ENCODE measurements at regions not wholly inside any gene's neighbourhood (a gene's known extent, or its start where the extent isn't known, plus 50 kb on each side); places are given as distances from the start of the nearest gene placed in this dataset.
A peak's percentile ranks its signal among the peaks of the same experiment; 100 is the strongest.
"Not testable (repeated sequence)": the region's sequence is repeated elsewhere in the genome, so short reads cannot be mapped to it uniquely, and the experiment has no call there.

DNA sequence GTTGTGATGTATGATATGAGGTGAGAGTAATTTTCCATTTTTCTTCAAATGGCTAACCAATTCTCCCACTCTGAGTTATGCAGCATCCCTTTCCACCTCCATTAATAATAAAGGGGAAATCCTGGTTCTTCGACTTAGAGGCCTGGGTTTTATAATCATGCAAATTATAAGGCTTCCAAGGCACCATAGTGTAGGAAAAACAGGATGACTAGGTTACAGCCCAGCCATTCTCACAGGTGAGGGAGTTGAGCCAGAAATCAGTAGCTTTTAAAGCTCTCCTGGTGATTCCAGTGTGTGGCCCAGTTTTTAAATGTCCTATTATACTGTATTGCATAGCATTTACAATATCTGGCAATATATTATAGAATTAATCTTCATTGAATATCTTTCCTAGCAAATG, 203.1 kb downstream of the ARHGEF9 start:
- Histone ChIP-seq H3K9me3 (ENCODE audit: control insufficient read depth in 2 of 3, low read length in 3 of 3) (no peaks in the 10 kb centered on the region), H3K36me3 (ENCODE audit: control insufficient read depth in 2 of 3, insufficient read depth in 3 of 3, low read length in 3 of 3) (no peaks in the 10 kb centered on the region), H3K4me1 (ENCODE audit: control insufficient read depth in 2 of 2, insufficient read depth in 2 of 2, low read length in 2 of 2) (no peaks in the 10 kb centered on the region), H3K27me3 (ENCODE audit: control insufficient read depth in 2 of 2, insufficient read depth in 2 of 2, low read length in 2 of 2) (no peaks in the 10 kb centered on the region), H3K27ac (ENCODE audit: low read depth, low read length) (no peak overlapping the region), H3K4me3 (ENCODE audit: low read length) (no peak overlapping the region)
- ChIA-PET CTCF (no interaction called here), POLR2A (no interaction called here)
- no peak for ATAC-seq
- no peak for DNase-seq
- no peaks in the 10 kb centered on the region for H3K27me3 Mint-ChIP-seq
- H3K9me3 Mint-ChIP-seq = peaks cover 0 to 11% (median 0%) of the 10 kb centered on the region in 11 donors
- peaks cover 0 to 11% (median 0%) of the 10 kb centered on the region in 7 donors for H3K4me1 Mint-ChIP-seq
- no peak overlapping the region for H3K4me3 Mint-ChIP-seq
- H3K27ac Mint-ChIP-seq = no peak overlapping the region
- H3K36me3 Mint-ChIP-seq = no peaks in the 10 kb centered on the region
- intact Hi-C loops (cut with micrococcal nuclease) = no loop called here

DNA sequence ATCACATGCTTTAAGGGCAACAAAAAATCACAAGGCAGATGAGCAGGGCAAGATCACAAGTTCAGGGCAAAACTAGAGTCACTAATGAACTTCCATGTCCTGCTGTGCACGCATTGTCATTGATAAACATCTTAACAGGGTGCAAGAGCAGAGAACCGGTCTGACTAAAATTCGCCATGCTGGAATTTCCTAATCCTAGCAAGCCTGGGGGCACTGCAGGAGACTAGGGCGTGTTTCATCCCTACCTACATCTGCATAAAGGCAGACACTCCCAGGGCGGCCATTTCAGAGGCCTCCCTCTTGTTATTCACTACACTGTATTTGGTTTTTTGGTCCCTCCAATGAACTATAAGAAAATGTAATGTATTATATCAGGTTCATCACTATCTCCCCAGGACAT, 203.6 kb downstream of the ARHGEF9 start:
- Mint-ChIP-seq H3K27ac (no peak overlapping the region), H3K4me1 (peaks cover 0 to 11% (median 0%) of the 10 kb centered on the region in 7 donors), H3K9me3 (peaks cover 0 to 11% (median 0%) of the 10 kb centered on the region in 11 donors), H3K36me3 (no peaks in the 10 kb centered on the region), H3K27me3 (no peaks in the 10 kb centered on the region), H3K4me3 (no peak overlapping the region)
- Histone ChIP-seq H3K4me3 (ENCODE audit: low read length) (no peak overlapping the region), H3K9me3 (ENCODE audit: control insufficient read depth in 2 of 3, low read length in 3 of 3) (no peaks in the 10 kb centered on the region), H3K4me1 (ENCODE audit: control insufficient read depth in 2 of 2, insufficient read depth in 2 of 2, low read length in 2 of 2) (no peaks in the 10 kb centered on the region), H3K27me3 (ENCODE audit: control insufficient read depth in 2 of 2, insufficient read depth in 2 of 2, low read length in 2 of 2) (no peaks in the 10 kb centered on the region), H3K36me3 (ENCODE audit: control insufficient read depth in 2 of 3, insufficient read depth in 3 of 3, low read length in 3 of 3) (no peaks in the 10 kb centered on the region), H3K27ac (ENCODE audit: low read depth, low read length) (no peak overlapping the region)
- DNase-seq (no peak), ATAC-seq (no peak)
- POLR2A ChIA-PET = no interaction called here
- intact Hi-C loops (cut with micrococcal nuclease) = no loop called here
- CTCF ChIA-PET = no interaction called here

DNA sequence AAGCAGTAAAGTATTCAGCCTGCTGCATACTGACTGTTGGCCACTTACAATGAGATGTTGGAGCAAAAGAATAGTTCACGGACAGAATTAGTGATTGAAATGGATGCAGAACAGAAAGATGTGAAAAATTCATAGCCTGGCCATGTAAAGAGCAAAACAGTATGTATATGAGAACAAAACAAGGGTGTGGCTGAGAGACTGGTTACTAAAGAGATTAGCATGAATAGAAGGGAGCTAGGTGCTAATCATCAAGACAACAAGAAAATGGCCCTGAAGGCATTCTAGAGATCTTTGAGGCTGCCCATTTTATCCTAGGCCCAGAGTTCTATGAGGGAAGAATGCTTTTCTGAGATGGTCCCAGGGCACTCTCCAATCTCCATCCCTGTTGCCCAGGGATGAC, 208.5 kb downstream of the ARHGEF9 start:
- ChIA-PET CTCF (no interaction called here), POLR2A (no interaction called here)
- no peak overlapping the region for H3K27ac ChIP-seq (ENCODE audit: low read depth, low read length)

DNA sequence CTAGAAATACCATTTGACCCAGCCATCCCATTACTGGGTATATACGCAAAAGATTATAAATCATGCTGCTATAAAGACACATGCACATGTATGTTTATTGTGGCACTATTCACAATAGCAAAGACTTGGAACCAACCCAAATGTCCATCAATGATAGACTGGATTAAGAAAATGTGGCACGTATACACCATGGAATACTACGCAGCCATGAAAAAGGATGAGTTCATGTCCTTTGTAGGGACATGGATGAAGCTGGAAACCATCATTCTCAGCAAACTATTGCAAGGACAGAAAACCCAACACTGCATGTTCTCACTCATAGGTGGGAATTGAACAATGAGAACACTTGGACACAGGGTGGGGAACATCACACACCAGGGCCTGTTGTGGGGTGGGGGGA, 209.3 kb downstream of the ARHGEF9 start:
- H3K9me3 Mint-ChIP-seq; H3K27ac Mint-ChIP-seq; POLR2A ChIA-PET; H3K27me3 ChIP-seq (ENCODE audit: control insufficient read depth in 2 of 2, insufficient read depth in 2 of 2, low read length in 2 of 2); H3K4me1 ChIP-seq (ENCODE audit: control insufficient read depth in 2 of 2, insufficient read depth in 2 of 2, low read length in 2 of 2); H3K27ac ChIP-seq (ENCODE audit: low read depth, low read length); H3K9me3 ChIP-seq (ENCODE audit: control insufficient read depth in 2 of 3, low read length in 3 of 3); intact Hi-C loops (cut with micrococcal nuclease); H3K4me3 ChIP-seq (ENCODE audit: low read length); H3K27me3 Mint-ChIP-seq; CTCF ChIA-PET; ATAC-seq; H3K36me3 ChIP-seq (ENCODE audit: control insufficient read depth in 2 of 3, insufficient read depth in 3 of 3, low read length in 3 of 3); H3K4me3 Mint-ChIP-seq; H3K36me3 Mint-ChIP-seq; DNase-seq: not testable (repeated sequence)
- peaks cover 0 to 11% (median 0%) of the 10 kb centered on the region in 7 donors for H3K4me1 Mint-ChIP-seq

More for the DNA sequence above, 208.5 kb downstream of the ARHGEF9 start:
- ATAC-seq (no peak), DNase-seq (no peak)
- Mint-ChIP-seq H3K4me3 (no peak overlapping the region), H3K36me3 (no peaks in the 10 kb centered on the region), H3K9me3 (peaks cover 0 to 11% (median 0%) of the 10 kb centered on the region in 11 donors), H3K27me3 (no peaks in the 10 kb centered on the region), H3K4me1 (peaks cover 0 to 11% (median 0%) of the 10 kb centered on the region in 7 donors), H3K27ac (no peak overlapping the region)
- no peaks in the 10 kb centered on the region for H3K9me3 ChIP-seq (ENCODE audit: control insufficient read depth in 2 of 3, low read length in 3 of 3)
- H3K4me1 ChIP-seq (ENCODE audit: control insufficient read depth in 2 of 2, insufficient read depth in 2 of 2, low read length in 2 of 2) = no peaks in the 10 kb centered on the region
- H3K27me3 ChIP-seq (ENCODE audit: control insufficient read depth in 2 of 2, insufficient read depth in 2 of 2, low read length in 2 of 2) = no peaks in the 10 kb centered on the region
- intact Hi-C loops (cut with micrococcal nuclease) = no loop called here
- H3K36me3 ChIP-seq (ENCODE audit: control insufficient read depth in 2 of 3, insufficient read depth in 3 of 3, low read length in 3 of 3) = no peaks in the 10 kb centered on the region
- H3K4me3 ChIP-seq (ENCODE audit: low read length) = no peak overlapping the region

DNA sequence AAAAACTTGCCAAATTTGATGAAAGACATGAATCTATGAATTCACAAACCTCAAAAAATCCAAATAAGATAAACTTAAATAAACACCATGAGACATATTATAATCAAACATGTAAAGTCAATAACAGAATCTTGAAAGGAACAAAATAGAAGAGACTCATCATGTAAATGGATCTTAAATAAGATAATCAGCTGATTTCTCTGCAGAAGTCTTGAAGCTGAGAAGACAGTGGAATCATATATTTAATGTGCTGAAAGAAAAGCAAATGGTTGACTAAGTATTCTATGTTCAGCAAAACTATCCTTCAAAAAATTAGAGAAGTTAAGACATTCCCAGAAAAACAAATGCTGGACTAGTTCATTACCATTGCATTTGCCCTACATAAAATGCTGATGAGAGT, 215.7 kb upstream of the SPIN4 start:
- Histone ChIP-seq H3K4me1 (ENCODE audit: control insufficient read depth in 2 of 2, insufficient read depth in 2 of 2, low read length in 2 of 2) (peaks cover 0 to 1% of the 10 kb centered on the region in 2 donors), H3K27ac (ENCODE audit: low read depth, low read length) (no peak overlapping the region), H3K9me3 (ENCODE audit: control insufficient read depth in 2 of 3, low read length in 3 of 3) (no peaks in the 10 kb centered on the region), H3K36me3 (ENCODE audit: control insufficient read depth in 2 of 3, insufficient read depth in 3 of 3, low read length in 3 of 3) (no peaks in the 10 kb centered on the region), H3K27me3 (ENCODE audit: control insufficient read depth in 2 of 2, insufficient read depth in 2 of 2, low read length in 2 of 2) (no peaks in the 10 kb centered on the region), H3K4me3 (ENCODE audit: low read length) (no peak overlapping the region)
- POLR2A ChIA-PET = no interaction called here
- Mint-ChIP-seq H3K27me3 (peaks cover 0 to 11% (median 6%) of the 10 kb centered on the region in 5 donors), H3K27ac (no peak overlapping the region), H3K4me3 (no peak overlapping the region), H3K4me1 (peaks cover 0 to 7% (median 0%) of the 10 kb centered on the region in 7 donors), H3K9me3 (peaks cover 0 to 13% (median 3%) of the 10 kb centered on the region in 11 donors), H3K36me3 (peaks cover 0 to 4% (median 0%) of the 10 kb centered on the region in 5 donors)
- ATAC-seq (no peak), DNase-seq (no peak)
- intact Hi-C loops (cut with micrococcal nuclease) = no loop called here
- CTCF ChIA-PET = no interaction called here

DNA sequence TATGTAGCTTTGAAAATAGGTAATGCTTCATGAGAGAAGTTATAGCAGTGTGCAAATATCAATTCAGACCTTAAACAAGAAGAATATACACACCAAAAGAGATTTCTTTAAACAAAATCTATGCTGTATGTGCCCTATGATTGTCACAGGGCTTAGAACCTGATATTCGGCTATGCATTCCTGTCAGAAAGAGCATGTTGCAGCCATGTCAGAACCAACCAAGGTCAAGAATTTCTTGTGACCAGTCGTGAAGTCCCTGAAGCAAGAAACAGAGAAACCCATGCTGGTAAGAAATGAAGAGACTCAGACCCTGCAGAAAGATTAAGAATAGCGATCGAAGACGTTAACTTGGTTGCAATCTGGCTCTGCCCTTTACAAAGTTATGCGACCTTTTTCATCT, 210.3 kb upstream of the SPIN4 start:
- Mint-ChIP-seq H3K4me3 (peak overlapping the region; percentile 93 to 100 (median 96)), H3K36me3 (peaks cover 0 to 14% (median 11%) of the 10 kb centered on the region in 5 donors), H3K27me3 (peaks cover 0 to 2% (median 1%) of the 10 kb centered on the region in 5 donors), H3K4me1 (peaks cover 3 to 33% (median 18%) of the 10 kb centered on the region in 7 donors), H3K9me3 (peaks cover 0 to 12% (median 4%) of the 10 kb centered on the region in 11 donors), H3K27ac (peak overlapping the region in 7 of 9 donors; percentile 15 to 95 (median 87))
- Histone ChIP-seq H3K4me3 (ENCODE audit: low read length) (peak overlapping the region; percentile 87), H3K36me3 (ENCODE audit: control insufficient read depth in 2 of 3, insufficient read depth in 3 of 3, low read length in 3 of 3) (no peaks in the 10 kb centered on the region), H3K27ac (ENCODE audit: low read depth, low read length) (peak overlapping the region; percentile 59), H3K4me1 (ENCODE audit: control insufficient read depth in 2 of 2, insufficient read depth in 2 of 2, low read length in 2 of 2) (peaks cover 0 to 4% of the 10 kb centered on the region in 2 donors), H3K9me3 (ENCODE audit: control insufficient read depth in 2 of 3, low read length in 3 of 3) (no peaks in the 10 kb centered on the region), H3K27me3 (ENCODE audit: control insufficient read depth in 2 of 2, insufficient read depth in 2 of 2, low read length in 2 of 2) (no peaks in the 10 kb centered on the region)
- ChIA-PET POLR2A (no interaction called here), CTCF (no interaction called here)
- intact Hi-C loops (cut with micrococcal nuclease) = loop anchor here (1.0 to 5.0 kb wide), 8 partner anchors 193 to 1971 kb away; partner anchors contain the start of genes AMER1 (in 1 of the 2), LAS1L (in 1 of the 2), MTMR8 (in 1 of the 2) and SPIN4 (in 1 of the 2)
- no peak for ATAC-seq
- no peak for DNase-seq
